Osteocyte (in vitro differentiated cells): ENCODE measurements at regions not wholly inside any gene's neighbourhood (a gene's known extent, or its start where the extent isn't known, plus 50 kb on each side); places are given as distances from the start of the nearest gene placed in this dataset.
"Not testable (repeated sequence)": the region's sequence is repeated elsewhere in the genome, so short reads cannot be mapped to it uniquely, and the experiment has no call there.

ENCODE experiments used
- DNase-seq: peaks from one replicate; pipeline ENCODE4 v3.0.0; 2021; ENCODE audit warnings: mixed read lengths; ENCODE audit not compliant: unreplicated experiment; ENCODE audit errors: extremely low spot score
- H3K27ac Mint-ChIP-seq: one replicate; pipeline ENCODE4 v1.8.0; 2021; ENCODE audit warnings: mild to moderate bottlenecking, mixed read lengths; ENCODE audit not compliant: unreplicated experiment
- H3K27me3 Mint-ChIP-seq: one replicate; pipeline ENCODE4 v1.8.0; 2021; ENCODE audit warnings: mixed read lengths; ENCODE audit not compliant: unreplicated experiment
- H3K36me3 Mint-ChIP-seq: one replicate; pipeline ENCODE4 v1.8.0; 2021; ENCODE audit warnings: mixed read lengths; ENCODE audit not compliant: unreplicated experiment
- H3K4me1 Mint-ChIP-seq: one replicate; pipeline ENCODE4 v1.8.0; 2021; ENCODE audit warnings: mixed read lengths; ENCODE audit not compliant: unreplicated experiment
- H3K4me3 Mint-ChIP-seq: one replicate; pipeline ENCODE4 v1.8.0; 2021; ENCODE audit warnings: mild to moderate bottlenecking, moderate library complexity, mixed read lengths; ENCODE audit not compliant: unreplicated experiment
- H3K9me3 Mint-ChIP-seq: one replicate; pipeline ENCODE4 v1.8.0; 2021; ENCODE audit warnings: mixed read lengths; ENCODE audit not compliant: unreplicated experiment
- TF ChIP-seq, protein P1 (sequence below): fragments of 200-600 bp; sonication (generic); IDR thresholded peaks from 2 replicates; pipeline ENCODE4 v1.5.0; 2021; ENCODE audit warnings: antibody characterized with exemption, mild to moderate bottlenecking, moderate library complexity

GRCh38 chrX:139423186-139423585, 107.4 kb upstream of the F9 start:
- Mint-ChIP-seq H3K9me3 (peaks cover 4% of the 10 kb centered on the region), H3K4me1 (no peaks in the 10 kb centered on the region), H3K36me3 (no peaks in the 10 kb centered on the region), H3K27ac (no peak overlapping the region), H3K4me3 (no peak overlapping the region), H3K27me3 (no peaks in the 10 kb centered on the region)
- no peak for DNase-seq
- TF ChIP-seq, protein P1, sequence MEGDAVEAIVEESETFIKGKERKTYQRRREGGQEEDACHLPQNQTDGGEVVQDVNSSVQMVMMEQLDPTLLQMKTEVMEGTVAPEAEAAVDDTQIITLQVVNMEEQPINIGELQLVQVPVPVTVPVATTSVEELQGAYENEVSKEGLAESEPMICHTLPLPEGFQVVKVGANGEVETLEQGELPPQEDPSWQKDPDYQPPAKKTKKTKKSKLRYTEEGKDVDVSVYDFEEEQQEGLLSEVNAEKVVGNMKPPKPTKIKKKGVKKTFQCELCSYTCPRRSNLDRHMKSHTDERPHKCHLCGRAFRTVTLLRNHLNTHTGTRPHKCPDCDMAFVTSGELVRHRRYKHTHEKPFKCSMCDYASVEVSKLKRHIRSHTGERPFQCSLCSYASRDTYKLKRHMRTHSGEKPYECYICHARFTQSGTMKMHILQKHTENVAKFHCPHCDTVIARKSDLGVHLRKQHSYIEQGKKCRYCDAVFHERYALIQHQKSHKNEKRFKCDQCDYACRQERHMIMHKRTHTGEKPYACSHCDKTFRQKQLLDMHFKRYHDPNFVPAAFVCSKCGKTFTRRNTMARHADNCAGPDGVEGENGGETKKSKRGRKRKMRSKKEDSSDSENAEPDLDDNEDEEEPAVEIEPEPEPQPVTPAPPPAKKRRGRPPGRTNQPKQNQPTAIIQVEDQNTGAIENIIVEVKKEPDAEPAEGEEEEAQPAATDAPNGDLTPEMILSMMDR, result no peak

DNA sequence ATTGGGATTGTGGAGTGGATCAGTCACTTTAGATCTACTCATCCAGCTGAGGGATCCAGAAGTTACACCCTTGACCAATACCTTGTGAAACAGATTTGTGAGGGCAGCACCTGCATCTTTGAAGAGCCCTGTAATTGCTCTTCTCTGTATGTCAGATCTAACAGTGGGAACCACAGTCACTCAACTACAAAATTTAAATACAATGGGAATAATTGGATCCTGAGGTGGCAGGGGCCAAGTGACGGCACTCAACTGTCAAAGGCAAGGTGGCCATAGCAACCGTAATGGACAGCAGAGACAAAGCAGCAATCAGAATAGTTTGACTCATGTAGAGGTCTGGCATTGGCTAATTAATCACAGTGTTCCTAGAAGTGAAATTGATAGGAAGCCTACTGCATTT, 132.3 kb upstream of the F9 start:
- not testable (repeated sequence) for H3K27me3 Mint-ChIP-seq, H3K27ac Mint-ChIP-seq, H3K36me3 Mint-ChIP-seq, H3K4me3 Mint-ChIP-seq, DNase-seq, H3K4me1 Mint-ChIP-seq
- peaks cover 28% of the 10 kb centered on the region for H3K9me3 Mint-ChIP-seq

DNA sequence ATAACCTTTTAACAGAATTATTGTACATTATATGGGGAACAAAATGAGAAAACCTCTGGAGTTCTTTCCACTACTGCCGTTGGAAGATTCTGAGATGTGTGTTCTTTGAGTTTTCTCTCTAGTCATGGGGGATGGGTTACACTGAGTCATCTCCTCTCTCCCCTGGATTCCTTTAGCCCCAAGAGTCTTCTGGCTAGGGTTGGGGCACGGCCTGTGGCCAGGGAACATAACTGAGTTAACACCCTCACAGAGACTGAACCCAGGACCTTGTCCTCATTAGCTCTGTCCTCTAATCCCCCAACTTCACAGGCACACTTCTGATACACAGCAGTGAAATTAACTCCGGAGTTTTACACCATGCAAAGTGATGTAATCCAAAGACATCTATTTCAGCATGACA, 142.3 kb upstream of the F9 start:
- no peaks in the 10 kb centered on the region for H3K4me1 Mint-ChIP-seq
- H3K27ac Mint-ChIP-seq, result no peak overlapping the region
- H3K27me3 Mint-ChIP-seq, result no peaks in the 10 kb centered on the region
- DNase-seq, result no peak
- peaks cover 10% of the 10 kb centered on the region for H3K9me3 Mint-ChIP-seq
- TF ChIP-seq, protein P1, result no peak
- H3K4me3 Mint-ChIP-seq, result no peak overlapping the region
- no peaks in the 10 kb centered on the region for H3K36me3 Mint-ChIP-seq

DNA sequence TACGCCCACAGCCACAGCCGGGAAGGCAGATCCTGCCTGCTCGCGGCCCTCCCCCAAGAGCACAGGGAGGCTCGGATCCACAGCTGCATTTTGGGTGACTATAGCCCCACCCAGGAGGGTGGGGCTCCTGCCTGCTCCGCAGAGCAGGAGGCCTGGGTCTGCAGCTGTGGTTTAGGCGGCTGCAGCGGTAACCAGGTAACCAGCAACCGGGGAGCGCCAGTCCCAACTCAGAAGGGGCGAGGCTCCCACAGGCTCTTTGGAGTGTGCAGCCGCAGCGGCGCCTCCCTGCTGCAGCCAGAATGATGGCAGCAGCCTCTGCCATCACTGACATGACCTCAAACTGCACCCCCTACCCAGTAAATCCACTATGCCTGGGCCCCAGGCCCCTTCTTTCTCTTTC, 148.0 kb upstream of the F9 start:
- no peak for DNase-seq
- Mint-ChIP-seq H3K27me3 (no peaks in the 10 kb centered on the region), H3K4me3 (no peak overlapping the region), H3K4me1 (no peaks in the 10 kb centered on the region), H3K36me3 (no peaks in the 10 kb centered on the region), H3K27ac (no peak overlapping the region), H3K9me3 (peaks cover 24% of the 10 kb centered on the region)
- TF ChIP-seq, protein P1, result no peak

- H3K4me3 Mint-ChIP-seq, H3K27me3 Mint-ChIP-seq, H3K36me3 Mint-ChIP-seq, H3K27ac Mint-ChIP-seq, DNase-seq, H3K4me1 Mint-ChIP-seq: not testable (repeated sequence)
- peaks cover 37% of the 10 kb centered on the region for H3K9me3 Mint-ChIP-seq
Observed at GRCh38 chrX:139376547-139376946, 154.0 kb upstream of the F9 start.

GRCh38 chrX:139360356-139360755, 170.2 kb upstream of the F9 start:
- Mint-ChIP-seq H3K9me3 (peaks cover 27% of the 10 kb centered on the region), H3K36me3 (no peaks in the 10 kb centered on the region), H3K27me3 (no peaks in the 10 kb centered on the region), H3K4me3 (no peak overlapping the region), H3K4me1 (no peaks in the 10 kb centered on the region), H3K27ac (no peak overlapping the region)
- TF ChIP-seq, protein P1, result no peak
- DNase-seq, result no peak

- not testable (repeated sequence) for H3K4me3 Mint-ChIP-seq, H3K36me3 Mint-ChIP-seq, DNase-seq, H3K27me3 Mint-ChIP-seq, H3K4me1 Mint-ChIP-seq, H3K27ac Mint-ChIP-seq
- H3K9me3 Mint-ChIP-seq, result peaks cover 22% of the 10 kb centered on the region
Observed at GRCh38 chrX:139342594-139342991, 187.9 kb upstream of the F9 start.

DNA sequence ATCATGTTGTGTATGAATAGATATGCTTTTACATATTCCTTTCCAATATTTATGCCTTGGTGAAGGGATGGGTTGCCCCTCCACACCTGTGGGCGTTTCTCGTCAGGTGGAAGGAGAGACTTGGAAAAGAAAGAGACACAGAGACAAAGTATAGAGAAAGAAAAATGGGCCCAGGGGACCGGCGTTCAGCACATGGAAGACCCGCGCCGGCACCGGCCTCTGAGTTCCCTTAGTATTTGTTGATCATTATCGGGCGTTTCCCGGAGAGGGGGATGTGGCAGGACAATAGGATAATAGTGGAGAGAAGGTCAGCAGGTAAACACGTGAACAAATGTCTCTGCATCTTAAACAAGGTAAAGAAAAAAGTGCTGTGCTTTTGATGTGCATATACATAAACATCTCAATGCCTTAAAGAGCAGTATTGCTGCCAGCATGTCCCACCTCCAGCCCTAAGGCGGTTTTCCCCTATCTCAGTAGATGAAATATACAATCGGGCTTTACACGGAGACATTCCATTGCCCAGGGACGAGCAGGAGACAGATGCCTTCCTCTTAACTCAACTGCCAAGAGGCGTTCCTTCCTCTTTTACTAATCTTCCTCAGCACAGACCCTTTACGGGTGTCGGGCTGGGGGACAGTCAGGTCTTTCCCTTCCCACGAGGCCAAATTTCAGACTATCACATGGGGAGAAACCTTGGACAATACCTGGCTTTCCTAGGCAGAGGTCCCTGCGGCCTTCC, 188.5 kb upstream of the F9 start:
- not testable (repeated sequence) for H3K27ac Mint-ChIP-seq, H3K4me3 Mint-ChIP-seq, H3K36me3 Mint-ChIP-seq

More for the DNA sequence above, 188.5 kb upstream of the F9 start:
- not testable (repeated sequence) for DNase-seq, H3K27me3 Mint-ChIP-seq, H3K4me1 Mint-ChIP-seq
- peaks cover 27% of the 10 kb centered on the region for H3K9me3 Mint-ChIP-seq
